ENCODE measurements at regions not wholly inside any gene's neighbourhood (a gene's known extent, or its start where the extent isn't known, plus 50 kb on each side); places are given as distances from the start of the nearest gene placed in this dataset.

DNA sequence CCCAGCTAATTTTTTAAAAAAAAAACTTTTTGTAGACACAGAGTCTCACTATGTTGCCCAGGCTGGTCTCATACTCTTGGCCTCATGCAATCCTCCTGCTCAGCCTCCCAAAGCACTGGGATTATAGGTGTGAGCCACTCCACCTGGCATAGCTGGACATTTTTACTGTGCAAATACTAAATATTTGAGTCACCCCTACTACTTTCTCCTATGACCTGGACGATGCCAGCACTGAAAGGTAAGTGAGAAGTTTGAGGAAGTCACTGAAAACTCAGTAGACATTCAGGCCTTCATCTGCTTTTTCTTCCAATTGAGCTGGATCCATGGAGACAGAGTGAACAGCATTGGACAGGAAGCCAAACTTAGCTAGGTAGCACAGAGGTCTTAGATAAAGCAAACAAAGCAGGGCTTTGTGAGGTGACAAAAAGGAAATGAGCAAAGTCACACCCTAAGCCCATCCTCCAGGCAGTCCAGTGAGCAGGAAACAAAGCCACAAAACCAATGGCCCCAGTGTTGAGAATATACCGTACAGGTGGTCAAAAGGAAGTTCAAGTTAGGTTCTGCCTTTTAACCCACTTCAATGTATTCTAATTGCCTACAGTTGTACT lies 192.6 kb upstream of the RASA1 start:
- TF ChIP-seq, protein P1, sequence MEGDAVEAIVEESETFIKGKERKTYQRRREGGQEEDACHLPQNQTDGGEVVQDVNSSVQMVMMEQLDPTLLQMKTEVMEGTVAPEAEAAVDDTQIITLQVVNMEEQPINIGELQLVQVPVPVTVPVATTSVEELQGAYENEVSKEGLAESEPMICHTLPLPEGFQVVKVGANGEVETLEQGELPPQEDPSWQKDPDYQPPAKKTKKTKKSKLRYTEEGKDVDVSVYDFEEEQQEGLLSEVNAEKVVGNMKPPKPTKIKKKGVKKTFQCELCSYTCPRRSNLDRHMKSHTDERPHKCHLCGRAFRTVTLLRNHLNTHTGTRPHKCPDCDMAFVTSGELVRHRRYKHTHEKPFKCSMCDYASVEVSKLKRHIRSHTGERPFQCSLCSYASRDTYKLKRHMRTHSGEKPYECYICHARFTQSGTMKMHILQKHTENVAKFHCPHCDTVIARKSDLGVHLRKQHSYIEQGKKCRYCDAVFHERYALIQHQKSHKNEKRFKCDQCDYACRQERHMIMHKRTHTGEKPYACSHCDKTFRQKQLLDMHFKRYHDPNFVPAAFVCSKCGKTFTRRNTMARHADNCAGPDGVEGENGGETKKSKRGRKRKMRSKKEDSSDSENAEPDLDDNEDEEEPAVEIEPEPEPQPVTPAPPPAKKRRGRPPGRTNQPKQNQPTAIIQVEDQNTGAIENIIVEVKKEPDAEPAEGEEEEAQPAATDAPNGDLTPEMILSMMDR (IDR thresholded peaks at IDR 0.05), result no peak
- no peak for TF ChIP-seq EP300 (IDR thresholded peaks at IDR 0.05)
- TF ChIP-seq POLR2A (IDR thresholded peaks at IDR 0.05; ENCODE audit: low read depth), result no peak
- TF ChIP-seq POLR2AphosphoS5 (IDR thresholded peaks at IDR 0.05), result no peak

Data from esophagus muscularis mucosa (tissue), 4 donors.